PFSK-1 (cell line): ENCODE measurements at regions not wholly inside any gene's neighbourhood (a gene's known extent, or its start where the extent isn't known, plus 50 kb on each side); places are given as distances from the start of the nearest gene placed in this dataset.

Source experiments
- FOXP2 ChIP-seq: optimal IDR thresholded peaks from 2 replicates; pipeline ENCODE3; 2011; ENCODE audit warnings: borderline replicate concordance, control low read depth, inconsistent platforms; ENCODE audit not compliant: insufficient read depth; ENCODE audit errors: extremely low read length, extremely low read depth
- POLR2AphosphoS5 ChIP-seq: IDR thresholded peaks from 2 replicates; pipeline ENCODE4 v1.6.1; 2012; ENCODE audit warnings: low read depth, mild to moderate bottlenecking, control low read depth, low read length, moderate library complexity
- REST ChIP-seq, 2 experiments: IDR thresholded peaks; 2 replicates each; pipeline versions ENCODE4 v1.6.1 to v1.8.0; 2011 to 2012; ENCODE audit warnings: low read depth in 2 of 2, low read length in 2 of 2, control low read depth in 1 of 2, inconsistent platforms in 1 of 2, mild to moderate bottlenecking in 1 of 2, moderate library complexity in 1 of 2; ENCODE audit not compliant: insufficient read depth in 1 of 2
- SIN3A ChIP-seq: IDR thresholded peaks from 2 replicates; pipeline ENCODE4 v1.6.1; 2012; ENCODE audit warnings: mild to moderate bottlenecking, low read length, moderate library complexity, borderline replicate concordance; ENCODE audit not compliant: insufficient read depth
- TAF1 ChIP-seq: IDR thresholded peaks from 2 replicates; pipeline ENCODE4 v1.6.1; 2012; ENCODE audit warnings: low read length, control low read depth, borderline replicate concordance; ENCODE audit not compliant: insufficient read depth

- TF ChIP-seq TAF1 (no peak), REST (IDR thresholded peaks at IDR 0.05; ENCODE audit: insufficient read depth in 1 of 2, low read depth in 2 of 2, low read length in 2 of 2) (no peak), POLR2AphosphoS5 (no peak), SIN3A (no peak), FOXP2 (no peak)
Measured at GRCh38 chr5:15023846-15024245, 152.3 kb upstream of the ANKH start.
